Erythroblast (primary cell): ENCODE measurements at regions not wholly inside any gene's neighbourhood (a gene's known extent, or its start where the extent isn't known, plus 50 kb on each side); places are given as distances from the start of the nearest gene placed in this dataset.

ENCODE experiments used
- GATA1 ChIP-seq: IDR thresholded peaks from 2 replicates; pipeline ENCODE4 v1.6.1; 2011; ENCODE audit warnings: low read depth, mild to moderate bottlenecking, control low read depth, low read length, moderate library complexity
- POLR2A ChIP-seq: IDR thresholded peaks from 2 replicates; pipeline ENCODE4 v1.6.1; 2011; ENCODE audit warnings: mild to moderate bottlenecking, low read length

DNA sequence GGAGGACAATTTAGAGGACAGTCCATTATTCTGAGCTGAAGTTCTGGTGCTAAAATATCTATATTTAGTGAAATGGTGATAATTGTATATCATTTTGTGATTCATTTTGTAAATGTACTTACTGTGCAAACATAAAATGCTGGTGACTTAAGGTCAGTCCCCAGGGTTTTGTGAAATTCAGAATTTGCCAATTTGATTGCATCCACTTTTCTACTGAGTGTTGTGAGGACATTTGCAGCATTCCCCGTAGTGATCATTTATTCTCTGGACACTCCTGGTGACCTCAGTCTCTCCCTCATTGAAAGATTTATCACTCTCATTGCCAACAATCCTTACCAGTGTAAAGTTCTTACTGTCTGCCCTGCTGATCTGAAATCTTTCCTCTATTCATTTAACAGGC lies 98.2 kb downstream of the SOCS6 start:
- TF ChIP-seq POLR2A = no peak
- TF ChIP-seq GATA1 = no peak
